NCI-H345 (cell line): ENCODE measurements at regions not wholly inside any gene's neighbourhood (a gene's known extent, or its start where the extent isn't known, plus 50 kb on each side); places are given as distances from the start of the nearest gene placed in this dataset.

Experiments used
- DNase-seq: peaks from one replicate; lab custom pipeline; 2025; lab: John Stamatoyannopoulos, UW

DNA sequence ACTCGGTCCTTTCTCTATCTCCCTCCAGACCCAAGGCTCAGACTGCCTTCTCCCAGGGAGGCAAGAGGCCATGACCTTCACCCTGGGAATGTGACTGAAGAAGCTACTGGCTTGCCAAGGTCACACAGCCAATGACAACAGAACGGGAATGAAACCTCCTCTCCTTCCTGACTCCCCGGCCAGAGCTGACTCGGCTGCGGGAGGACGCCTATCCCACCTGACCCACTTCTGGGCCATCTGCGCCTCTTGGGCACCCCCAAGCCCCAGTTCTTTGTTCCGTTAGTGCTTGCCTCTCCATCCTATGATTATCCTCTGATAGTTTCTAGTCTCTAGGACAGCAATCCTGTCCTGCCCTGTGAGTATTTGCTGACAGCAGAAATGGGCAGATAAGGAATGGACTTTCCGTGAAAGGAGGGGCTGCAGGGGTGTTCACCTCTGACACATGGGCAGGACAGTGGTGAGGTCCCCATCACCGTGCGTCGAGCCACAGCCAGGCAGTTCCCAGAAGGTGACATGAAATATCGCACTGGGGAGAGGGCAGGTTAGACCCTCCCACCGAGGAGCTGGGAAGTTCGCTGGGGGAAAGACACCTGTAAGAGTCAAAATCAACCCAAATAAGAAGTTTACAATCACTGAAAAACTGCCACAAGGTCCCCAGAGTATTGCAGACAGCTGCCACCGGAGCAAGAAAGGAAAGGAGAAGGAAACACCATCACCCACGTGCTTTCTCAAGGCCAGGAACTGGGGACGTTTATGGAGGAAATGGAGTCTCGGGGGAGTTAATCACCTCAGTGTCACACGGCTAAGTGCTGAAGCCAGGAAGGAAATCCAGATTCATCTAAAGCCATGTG is 63.0 kb downstream of the INSIG1 start:
- no peak for DNase-seq

GRCh38 chr7:155361346-155361680 is 63.6 kb downstream of the INSIG1 start:
- no peak for DNase-seq

GRCh38 chr7:155361947-155362346 is 64.3 kb downstream of the INSIG1 start:
- DNase-seq = no peak

- DNase-seq = no peak
Observed at GRCh38 chr7:155362380-155363145, 64.9 kb downstream of the INSIG1 start.

- DNase-seq = no peak
Observed at GRCh38 chr7:155363146-155363539, 65.5 kb downstream of the INSIG1 start.

DNA sequence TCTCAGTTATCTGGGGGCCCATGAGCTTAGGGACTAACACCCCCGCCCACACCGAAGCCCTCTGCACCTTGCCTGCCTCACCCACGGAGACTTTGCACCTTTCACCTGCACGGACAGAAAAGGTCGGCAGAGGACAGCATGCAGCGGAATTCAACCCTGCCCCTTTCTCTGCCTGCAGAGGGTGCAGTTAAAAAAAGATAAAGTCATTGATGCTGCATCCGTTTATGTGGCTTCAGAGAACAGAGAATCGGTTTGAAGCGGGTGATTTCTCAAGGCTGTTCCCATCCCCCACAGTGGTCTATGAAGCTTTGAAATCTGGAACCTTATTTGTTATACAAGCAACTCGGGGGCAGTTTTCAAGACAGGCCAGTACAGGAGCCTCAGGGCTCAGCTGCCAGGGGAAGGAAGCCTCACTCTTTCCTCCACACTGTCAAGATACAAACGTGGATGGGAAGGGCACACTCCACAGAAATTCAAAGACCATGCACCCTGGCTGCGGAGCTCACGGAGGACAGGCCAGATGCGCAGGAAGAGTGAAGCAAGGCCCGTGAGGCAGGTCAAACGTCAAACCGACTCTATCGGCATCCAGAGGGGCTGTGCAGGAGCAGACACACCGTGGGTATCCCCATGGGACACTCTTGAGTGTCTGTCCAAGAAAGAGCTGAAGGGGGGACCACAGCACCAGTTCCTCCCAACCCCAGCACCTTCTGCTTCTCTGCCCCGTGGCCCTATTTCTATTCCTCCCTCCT is 66.3 kb downstream of the INSIG1 start:
- DNase-seq = no peak

DNA sequence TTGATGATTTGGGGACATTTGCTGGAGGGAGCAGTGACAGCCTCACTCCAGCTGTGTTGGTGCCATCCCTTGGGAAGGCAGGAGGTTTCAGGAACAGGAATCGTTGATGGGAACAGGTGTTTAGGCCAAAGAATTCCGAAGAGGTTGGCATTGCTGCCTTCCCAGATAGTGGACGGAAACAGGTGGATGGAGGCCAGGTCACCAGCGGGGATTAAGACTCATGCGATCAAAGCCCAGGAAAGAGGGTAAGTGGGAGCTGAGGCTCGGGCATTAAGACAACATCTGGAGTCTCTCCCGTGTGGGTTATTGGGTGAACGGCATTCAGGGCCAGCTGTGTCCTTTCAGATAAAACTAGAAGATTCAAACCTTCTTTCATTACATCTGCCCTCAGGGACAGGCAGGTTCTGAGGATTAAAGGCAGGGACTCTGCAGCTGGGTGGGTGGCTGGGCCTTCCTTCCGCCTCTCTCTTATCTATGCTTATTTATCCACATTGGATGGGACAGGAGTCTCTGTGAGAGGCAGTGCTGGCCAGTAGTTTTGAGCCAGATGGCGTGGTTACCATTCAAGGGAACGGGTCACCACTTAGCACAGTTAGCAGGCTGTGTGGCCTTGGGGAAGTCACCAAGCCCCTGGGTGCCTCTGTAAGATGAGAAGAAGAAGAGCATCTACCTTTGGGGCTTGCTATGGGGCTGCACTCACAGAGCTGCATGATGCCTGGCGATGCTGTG is 67.6 kb downstream of the INSIG1 start:
- no peak for DNase-seq

DNA sequence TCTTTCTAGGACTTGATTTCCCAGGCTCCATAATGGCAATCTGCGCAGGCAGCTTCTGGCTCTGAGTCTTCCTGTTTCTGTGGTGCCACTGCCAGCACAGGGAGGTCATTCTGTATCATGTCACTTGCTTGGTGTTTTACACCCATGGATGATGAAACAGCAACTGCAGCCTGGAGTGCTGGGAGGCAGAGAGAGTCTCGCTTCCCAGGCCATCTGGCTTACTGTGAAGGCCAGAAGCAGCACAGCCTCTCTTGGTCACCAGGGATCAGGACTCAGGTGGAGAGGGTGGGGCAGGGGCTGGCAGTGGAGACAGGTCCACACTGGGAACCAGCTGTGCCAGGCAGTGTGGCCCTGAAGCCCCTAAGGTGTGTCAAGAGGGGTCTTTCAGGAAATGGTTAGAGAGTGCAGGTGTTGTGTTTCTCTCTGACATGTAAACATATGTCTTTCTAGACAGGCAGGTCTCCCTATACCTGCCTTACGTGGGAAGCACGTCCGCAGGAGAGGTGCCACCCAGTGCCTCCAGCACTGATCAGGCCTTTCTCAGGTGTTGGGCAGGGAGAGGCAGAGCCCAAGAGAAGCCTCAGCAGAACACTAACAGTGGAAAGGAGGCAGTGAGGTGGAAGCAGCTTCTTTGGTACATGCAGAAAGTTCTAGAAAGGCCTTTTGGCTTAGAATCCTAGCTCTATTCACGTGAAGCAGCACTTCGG is 71.4 kb downstream of the INSIG1 start:
- no peak for DNase-seq

DNA sequence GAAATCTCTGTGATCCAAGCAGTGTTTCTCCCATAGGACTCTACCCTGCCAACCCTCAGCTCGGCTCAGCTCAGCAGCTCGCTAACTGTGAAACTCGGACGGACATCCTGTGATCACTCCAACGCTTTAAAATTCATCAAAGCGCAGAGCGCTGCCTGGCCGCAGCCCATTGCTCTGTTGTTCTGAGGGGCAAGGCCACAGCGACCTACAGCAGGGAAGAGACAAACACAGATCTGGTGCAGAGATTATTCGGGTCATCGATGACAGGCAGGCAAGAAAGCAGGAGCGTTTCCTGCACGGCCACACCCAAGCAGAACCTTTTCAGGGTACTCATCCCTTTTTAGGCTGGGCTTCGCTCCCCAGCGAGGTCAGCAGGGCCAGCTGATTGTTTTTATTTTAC is 72.1 kb downstream of the INSIG1 start:
- no peak for DNase-seq

DNA sequence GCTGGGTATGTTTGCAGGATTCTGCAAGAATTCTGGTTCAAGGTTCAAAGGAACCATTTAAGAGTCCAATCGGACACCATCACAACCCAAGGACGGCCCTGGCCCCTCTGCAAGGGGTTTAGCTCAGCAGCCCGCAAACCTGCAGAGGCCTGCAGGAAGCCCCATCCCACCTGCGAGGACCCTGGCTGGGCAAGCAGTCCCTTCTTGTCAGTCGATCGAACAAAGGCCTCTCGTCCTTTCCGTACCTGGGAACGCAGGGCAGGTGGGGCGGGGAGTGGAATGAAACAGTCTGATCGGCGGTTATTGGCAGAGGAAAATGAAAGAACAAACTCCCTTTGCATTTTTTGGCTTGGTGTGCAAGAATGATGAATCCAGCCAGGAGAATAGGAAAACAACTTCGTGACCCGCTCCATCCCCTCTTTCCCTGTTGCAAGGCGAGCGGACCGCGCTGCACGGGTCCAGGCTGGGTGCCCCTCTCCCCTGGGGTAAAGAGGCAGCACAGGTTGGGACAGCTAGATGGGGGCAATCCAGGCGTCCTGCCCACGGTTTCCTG is 73.7 kb downstream of the INSIG1 start:
- DNase-seq = no peak

DNA sequence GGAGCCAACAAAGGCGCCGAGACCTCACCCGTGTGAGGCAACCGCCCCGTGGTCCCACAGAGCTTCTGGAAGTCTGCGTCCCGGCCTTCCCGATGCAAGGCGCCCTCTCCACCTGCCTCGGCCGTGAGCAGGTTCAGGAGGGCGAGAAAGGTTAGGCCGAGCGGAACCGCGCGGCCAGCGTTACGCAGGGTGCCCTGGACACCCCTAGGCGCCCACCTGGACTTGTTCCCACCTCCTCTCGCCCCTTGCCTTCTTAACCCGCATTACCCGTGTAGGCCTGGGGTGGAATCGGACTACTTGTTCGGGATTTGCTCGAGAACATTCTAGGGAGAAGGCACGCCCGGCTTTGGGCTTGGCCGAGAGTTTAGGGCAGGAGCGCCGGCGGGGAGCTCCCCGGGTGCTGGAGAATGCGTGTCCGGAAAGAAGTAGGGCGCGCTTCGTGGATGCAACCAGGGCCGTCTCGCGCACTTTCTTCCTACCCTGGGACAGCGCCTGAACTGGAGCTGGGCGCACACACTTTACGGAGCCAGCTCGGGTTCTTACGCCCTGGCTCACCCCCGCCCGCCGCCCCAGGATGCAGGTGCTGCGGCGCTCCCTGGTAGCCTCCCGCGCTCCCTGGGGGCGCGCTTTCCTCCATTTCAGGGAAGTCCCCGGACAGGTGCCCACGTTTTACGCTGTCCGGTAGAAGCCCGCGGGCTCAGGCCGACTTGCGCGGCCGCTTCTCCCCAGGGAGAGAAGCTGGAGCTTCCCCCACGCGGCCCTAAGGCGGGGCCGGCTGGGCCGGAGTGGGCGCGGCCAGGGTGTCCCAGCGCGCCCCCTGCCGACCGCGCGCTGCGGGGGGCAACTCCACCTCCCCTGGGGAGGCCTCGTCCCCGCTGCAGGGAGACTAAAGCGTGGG is 74.5 kb downstream of the INSIG1 start:
- DNase-seq = no peak

- no peak for DNase-seq
Observed at GRCh38 chr7:155372782-155373358, 75.2 kb downstream of the INSIG1 start.

DNA sequence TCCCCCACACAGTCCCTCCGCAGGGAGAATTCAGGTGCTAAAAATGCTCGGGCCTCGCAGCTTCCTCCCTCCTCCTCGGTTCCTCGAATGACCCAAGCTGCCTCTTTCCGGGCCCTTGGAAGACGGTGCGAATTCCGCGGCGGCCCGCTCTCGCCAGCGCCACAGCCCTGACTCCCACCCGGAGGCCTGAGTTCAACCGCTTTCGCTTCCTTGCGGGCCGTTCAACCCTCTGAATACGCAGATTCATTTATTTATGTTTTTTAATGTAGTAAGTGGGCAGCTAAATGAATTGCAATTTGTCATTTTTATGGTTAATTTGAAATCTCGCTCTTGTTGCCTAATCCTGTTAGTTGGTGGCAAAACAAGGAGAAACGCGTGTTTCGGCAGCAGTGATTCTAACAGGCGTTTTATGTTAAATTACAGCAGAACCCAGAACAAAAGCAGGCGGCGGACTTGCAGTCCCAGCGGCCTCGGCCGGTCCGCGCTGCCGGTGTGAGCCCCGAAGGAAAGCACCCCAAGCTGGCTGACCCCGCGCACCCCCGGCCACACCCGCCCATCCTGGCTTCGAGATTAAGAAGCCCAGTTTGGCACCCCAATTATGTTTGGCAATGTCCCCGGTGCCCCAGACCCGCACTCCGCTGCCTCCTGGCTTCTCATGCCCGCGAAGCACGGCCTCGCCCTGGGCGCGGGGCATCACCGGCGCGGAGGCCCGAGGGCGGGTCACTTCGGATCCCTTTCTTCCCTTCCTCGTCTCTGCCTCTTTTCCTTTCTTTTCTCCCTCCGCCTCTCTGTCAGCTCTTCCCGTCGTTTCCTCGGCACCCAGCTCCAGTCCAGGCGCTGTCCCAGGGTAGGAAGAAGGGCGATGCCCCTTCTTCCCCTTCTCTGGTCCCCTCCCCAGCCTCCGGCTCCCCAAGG is 75.9 kb downstream of the INSIG1 start:
- no peak for DNase-seq

DNA sequence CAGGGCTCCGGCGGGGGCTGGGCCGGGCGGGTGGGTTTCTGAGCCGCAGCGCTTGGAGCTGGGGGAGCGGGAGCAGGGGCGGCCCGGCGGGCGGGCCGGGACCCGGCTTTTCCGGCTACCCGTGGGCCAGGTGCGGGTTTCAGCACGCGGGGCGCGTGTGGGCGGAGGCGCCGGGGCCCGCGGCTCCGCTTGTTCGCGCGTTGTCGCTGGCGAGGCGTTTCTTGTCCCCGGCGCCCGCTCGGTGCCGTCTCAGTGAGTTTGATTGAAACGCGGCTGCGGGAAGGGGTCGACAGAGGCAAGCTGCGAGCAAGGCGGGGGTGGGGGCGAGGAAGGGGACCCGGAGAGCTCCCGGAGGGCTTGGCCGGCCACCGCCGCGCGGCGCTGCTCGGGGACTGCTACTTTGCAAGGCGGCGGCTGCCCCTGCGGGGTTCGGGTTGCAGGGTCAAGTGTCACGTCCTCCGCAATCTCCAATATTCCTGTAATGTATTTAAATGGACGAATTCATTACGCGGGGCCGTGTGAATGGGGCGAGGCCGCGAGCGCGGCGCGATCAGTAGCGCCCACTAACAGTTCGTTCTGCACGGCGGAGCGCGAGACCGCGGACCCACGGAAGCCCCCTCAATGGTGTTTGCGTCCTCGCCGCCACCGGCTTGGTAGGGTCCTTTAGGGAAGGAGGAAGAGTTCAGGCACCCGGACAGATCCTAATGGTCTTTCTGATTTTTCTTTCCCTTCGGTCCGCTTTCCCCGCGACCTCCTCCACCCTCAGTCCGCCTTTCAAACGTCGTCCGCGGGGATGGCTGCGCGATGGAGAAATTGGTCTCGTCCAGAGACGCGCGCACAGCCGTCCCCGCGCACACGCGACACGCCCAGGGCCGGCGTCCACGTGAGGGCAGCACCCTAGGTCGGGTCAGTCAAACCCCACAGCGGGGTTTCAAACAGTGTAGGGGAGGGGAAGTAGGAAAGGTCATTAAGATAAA is 76.9 kb downstream of the INSIG1 start:
- DNase-seq = no peak

DNA sequence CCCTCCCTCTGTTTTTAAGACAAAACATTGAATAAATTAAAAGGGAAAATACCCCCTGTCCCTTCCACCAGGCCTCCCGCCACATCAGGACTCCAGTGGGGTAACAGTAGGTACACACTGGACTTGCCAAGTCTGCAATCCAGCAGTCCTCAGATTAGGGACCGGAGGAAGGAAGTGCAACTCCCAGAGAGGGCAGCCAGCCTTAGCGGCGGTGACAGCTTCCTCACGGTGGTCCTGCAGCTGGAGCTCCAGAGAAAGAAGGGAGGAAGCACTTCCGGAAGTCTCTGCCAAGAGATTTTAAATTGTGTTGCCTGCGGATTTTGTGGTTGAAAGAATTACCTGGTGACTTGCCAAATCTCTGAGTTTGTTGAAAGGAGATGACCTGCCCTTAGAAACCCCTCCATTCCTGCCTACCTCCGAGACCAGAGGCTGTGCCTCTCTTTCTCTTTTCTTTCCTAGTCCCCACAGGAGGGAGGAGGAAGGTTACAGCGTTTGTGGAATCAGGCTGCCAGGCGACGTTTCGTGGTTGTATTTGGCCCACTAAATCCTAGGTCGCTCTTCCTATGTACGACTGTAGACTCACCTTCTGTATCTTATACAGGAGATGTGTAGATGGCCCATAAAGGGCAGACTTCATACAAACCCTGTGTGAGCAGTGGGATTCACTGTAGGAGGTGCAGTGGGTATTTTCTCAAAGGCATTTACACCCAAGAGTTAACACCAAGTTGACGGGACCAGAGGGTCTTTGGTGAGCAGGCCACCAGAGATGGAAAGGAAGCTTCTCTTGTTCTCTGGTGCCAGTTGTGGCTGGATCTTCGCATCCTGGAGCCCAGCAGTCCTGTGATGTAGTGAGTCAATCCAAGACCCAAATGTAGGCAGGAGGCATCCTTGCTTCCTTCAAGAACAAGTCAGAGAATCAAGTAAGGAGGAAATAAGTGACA is 77.9 kb downstream of the INSIG1 start:
- DNase-seq = no peak
